ENCODE measurements at regions not wholly inside any gene's neighbourhood (a gene's known extent, or its start where the extent isn't known, plus 50 kb on each side); places are given as distances from the start of the nearest gene placed in this dataset.

- no peak for TF ChIP-seq POLR2A (IDR thresholded peaks at IDR 0.05)
- TF ChIP-seq CTCF (IDR thresholded peaks at IDR 0.05): no peak
- no peak overlapping the region for H3K4me3 ChIP-seq (replicated peaks in 1 of 3)
- no peaks in the 10 kb centered on the region for H3K27me3 ChIP-seq
- no peak for DNase-seq
- no peaks in the 10 kb centered on the region for H3K4me1 ChIP-seq
- H3K36me3 ChIP-seq: no peaks in the 10 kb centered on the region
- intact Hi-C loops (cut with DNase I): no loop called here
- 33 to 39% methylated on average over 2 of the region's 2 CpGs for WGBS, 2 donors
- no peak overlapping the region for H3K27ac ChIP-seq
- H3K9me3 ChIP-seq: no peaks in the 10 kb centered on the region
These were observed 311.5 kb upstream of the OR4E1 start for GRCh38 chr14:21985081-21985480.

DNA sequence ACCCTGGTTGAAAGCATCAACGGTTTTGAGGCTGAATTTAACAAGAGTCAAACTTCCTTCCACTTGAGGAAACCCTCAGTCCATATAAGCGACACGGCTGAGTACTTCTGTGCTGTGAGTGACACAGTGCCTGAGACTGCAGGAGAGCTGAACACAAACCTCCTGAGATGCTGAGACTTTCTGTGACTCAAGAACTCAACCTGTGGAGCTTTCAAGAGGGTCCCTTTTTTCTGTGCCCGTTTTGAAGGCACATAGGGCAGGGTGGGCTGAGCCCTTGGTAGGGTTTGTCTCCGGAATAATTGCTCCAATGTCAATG, 305.3 kb upstream of the OR4E1 start:
- no peak overlapping the region for H3K4me3 ChIP-seq (replicated peaks in 1 of 3)
- no peaks in the 10 kb centered on the region for H3K9me3 ChIP-seq
- WGBS, 2 donors: 42 to 46% methylated on average over 5 of the region's 5 CpGs
- H3K27ac ChIP-seq: no peak overlapping the region
- H3K4me1 ChIP-seq: no peaks in the 10 kb centered on the region
- H3K27me3 ChIP-seq: no peaks in the 10 kb centered on the region
- TF ChIP-seq POLR2A (IDR thresholded peaks at IDR 0.05) (no peak), CTCF (IDR thresholded peaks at IDR 0.05) (no peak)
- no peaks in the 10 kb centered on the region for H3K36me3 ChIP-seq
- intact Hi-C loops (cut with DNase I): no loop called here
- no peak for DNase-seq

GRCh38 chr14:21978184-21978998, 304.8 kb upstream of the OR4E1 start:
- Histone ChIP-seq H3K36me3 (no peaks in the 10 kb centered on the region), H3K4me1 (no peaks in the 10 kb centered on the region), H3K27me3 (no peaks in the 10 kb centered on the region), H3K27ac (no peak overlapping the region), H3K4me3 (replicated peaks in 1 of 3) (no peak overlapping the region), H3K9me3 (no peaks in the 10 kb centered on the region)
- 38 to 48% methylated on average over 11 of the region's 11 CpGs for WGBS, 2 donors
- intact Hi-C loops (cut with DNase I): no loop called here
- peak; percentile 33 to 40 for DNase-seq
- TF ChIP-seq CTCF (IDR thresholded peaks at IDR 0.05) (peak in 5 of 6 experiments; percentile 38 to 65 (median 39)), POLR2A (IDR thresholded peaks at IDR 0.05) (no peak)

GRCh38 chr14:21974741-21975140, 301.1 kb upstream of the OR4E1 start:
- no peak for TF ChIP-seq POLR2A (IDR thresholded peaks at IDR 0.05)
- TF ChIP-seq CTCF (IDR thresholded peaks at IDR 0.05): no peak
- Histone ChIP-seq H3K9me3 (no peaks in the 10 kb centered on the region), H3K36me3 (no peaks in the 10 kb centered on the region), H3K4me3 (replicated peaks in 1 of 3) (no peak overlapping the region), H3K4me1 (no peaks in the 10 kb centered on the region), H3K27ac (no peak overlapping the region), H3K27me3 (no peaks in the 10 kb centered on the region)
- intact Hi-C loops (cut with DNase I): no loop called here
- no peak for DNase-seq
- 91 to 95% methylated on average over 2 of the region's 2 CpGs for WGBS, 2 donors

DNA sequence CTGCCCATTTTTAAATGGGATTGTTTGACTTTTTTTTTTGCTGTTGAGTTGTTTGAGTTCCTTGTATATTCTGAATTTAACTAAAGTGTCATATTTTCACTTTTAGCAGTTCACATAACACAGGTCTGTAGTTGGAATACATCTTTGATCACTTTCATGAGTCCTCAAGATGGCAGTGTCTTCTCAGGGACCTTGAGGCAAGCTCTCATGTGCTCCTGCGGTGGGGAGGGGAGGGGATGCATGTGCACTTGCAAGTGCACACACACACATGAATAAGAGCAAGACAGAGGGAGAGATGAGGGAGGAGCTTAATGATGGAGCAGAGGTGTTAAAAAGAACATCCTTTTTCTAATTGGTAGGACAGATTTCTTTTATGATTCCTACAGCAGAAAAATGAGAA, 291.4 kb upstream of the OR4E1 start:
- Histone ChIP-seq H3K4me3 (replicated peaks in 1 of 3) (no peak overlapping the region), H3K27ac (no peak overlapping the region), H3K9me3 (no peaks in the 10 kb centered on the region), H3K36me3 (no peaks in the 10 kb centered on the region), H3K4me1 (no peaks in the 10 kb centered on the region), H3K27me3 (no peaks in the 10 kb centered on the region)
- intact Hi-C loops (cut with DNase I): no loop called here
- DNase-seq: no peak
- TF ChIP-seq POLR2A (IDR thresholded peaks at IDR 0.05) (no peak), CTCF (IDR thresholded peaks at IDR 0.05) (no peak)
- 85 to 88% methylated on average over 1 of the region's 1 CpG for WGBS, 2 donors
